ENCODE measurements at regions not wholly inside any gene's neighbourhood (a gene's known extent, or its start where the extent isn't known, plus 50 kb on each side); places are given as distances from the start of the nearest gene placed in this dataset.

DNA sequence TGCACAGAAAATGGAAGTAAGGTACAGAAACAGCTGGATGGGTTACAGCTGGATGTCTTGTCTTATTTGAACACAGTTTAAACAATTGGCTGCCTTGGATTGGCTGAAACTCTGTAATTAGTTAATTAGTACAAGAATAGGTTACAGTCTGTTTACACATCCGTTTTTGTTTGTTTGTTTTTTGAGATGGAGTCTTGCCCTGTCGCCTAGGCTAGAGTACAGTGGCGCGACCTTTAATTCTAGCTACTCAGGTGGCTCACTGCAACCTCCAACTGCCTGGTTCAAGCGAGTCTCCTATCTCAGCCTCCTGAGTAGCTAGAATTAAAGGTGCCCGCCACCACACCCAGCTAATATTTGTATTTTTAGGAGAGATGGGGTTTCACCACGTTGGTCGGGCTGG lies 368.7 kb upstream of the KLF4 start:
- H2AFZ ChIP-seq (ENCODE audit: low read depth, low read length, poor library complexity, severe bottlenecking) = no peak overlapping the region
- TF ChIP-seq RAD21 (IDR thresholded peaks at IDR 0.05; ENCODE audit: low read depth) (no peak), POLR2A (IDR thresholded peaks at IDR 0.05; ENCODE audit: borderline replicate concordance, extremely low read depth, insufficient read depth, insufficient read length) (no peak), YY1 (IDR thresholded peaks at IDR 0.05; ENCODE audit: extremely low read depth, insufficient replicate concordance, low read depth, low read length) (no peak), EZH2 (IDR thresholded peaks at IDR 0.05) (no peak), TCF7L2 (IDR thresholded peaks at IDR 0.05; ENCODE audit: borderline replicate concordance, extremely low read depth, insufficient read depth, insufficient read length) (no peak), ELF1 (IDR thresholded peaks at IDR 0.05; ENCODE audit: borderline replicate concordance, low read depth) (no peak)
- TF ChIP-seq, protein P1, sequence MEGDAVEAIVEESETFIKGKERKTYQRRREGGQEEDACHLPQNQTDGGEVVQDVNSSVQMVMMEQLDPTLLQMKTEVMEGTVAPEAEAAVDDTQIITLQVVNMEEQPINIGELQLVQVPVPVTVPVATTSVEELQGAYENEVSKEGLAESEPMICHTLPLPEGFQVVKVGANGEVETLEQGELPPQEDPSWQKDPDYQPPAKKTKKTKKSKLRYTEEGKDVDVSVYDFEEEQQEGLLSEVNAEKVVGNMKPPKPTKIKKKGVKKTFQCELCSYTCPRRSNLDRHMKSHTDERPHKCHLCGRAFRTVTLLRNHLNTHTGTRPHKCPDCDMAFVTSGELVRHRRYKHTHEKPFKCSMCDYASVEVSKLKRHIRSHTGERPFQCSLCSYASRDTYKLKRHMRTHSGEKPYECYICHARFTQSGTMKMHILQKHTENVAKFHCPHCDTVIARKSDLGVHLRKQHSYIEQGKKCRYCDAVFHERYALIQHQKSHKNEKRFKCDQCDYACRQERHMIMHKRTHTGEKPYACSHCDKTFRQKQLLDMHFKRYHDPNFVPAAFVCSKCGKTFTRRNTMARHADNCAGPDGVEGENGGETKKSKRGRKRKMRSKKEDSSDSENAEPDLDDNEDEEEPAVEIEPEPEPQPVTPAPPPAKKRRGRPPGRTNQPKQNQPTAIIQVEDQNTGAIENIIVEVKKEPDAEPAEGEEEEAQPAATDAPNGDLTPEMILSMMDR (IDR thresholded peaks at IDR 0.05 in 2 of 3, conservative IDR thresholded peaks at IDR 0.05 in 1 of 3; ENCODE audit: borderline replicate concordance in 1 of 3, insufficient read depth in 1 of 3, low read depth in 2 of 3, low read length in 2 of 3) = no peak
- TF ChIP-seq, protein P2, sequence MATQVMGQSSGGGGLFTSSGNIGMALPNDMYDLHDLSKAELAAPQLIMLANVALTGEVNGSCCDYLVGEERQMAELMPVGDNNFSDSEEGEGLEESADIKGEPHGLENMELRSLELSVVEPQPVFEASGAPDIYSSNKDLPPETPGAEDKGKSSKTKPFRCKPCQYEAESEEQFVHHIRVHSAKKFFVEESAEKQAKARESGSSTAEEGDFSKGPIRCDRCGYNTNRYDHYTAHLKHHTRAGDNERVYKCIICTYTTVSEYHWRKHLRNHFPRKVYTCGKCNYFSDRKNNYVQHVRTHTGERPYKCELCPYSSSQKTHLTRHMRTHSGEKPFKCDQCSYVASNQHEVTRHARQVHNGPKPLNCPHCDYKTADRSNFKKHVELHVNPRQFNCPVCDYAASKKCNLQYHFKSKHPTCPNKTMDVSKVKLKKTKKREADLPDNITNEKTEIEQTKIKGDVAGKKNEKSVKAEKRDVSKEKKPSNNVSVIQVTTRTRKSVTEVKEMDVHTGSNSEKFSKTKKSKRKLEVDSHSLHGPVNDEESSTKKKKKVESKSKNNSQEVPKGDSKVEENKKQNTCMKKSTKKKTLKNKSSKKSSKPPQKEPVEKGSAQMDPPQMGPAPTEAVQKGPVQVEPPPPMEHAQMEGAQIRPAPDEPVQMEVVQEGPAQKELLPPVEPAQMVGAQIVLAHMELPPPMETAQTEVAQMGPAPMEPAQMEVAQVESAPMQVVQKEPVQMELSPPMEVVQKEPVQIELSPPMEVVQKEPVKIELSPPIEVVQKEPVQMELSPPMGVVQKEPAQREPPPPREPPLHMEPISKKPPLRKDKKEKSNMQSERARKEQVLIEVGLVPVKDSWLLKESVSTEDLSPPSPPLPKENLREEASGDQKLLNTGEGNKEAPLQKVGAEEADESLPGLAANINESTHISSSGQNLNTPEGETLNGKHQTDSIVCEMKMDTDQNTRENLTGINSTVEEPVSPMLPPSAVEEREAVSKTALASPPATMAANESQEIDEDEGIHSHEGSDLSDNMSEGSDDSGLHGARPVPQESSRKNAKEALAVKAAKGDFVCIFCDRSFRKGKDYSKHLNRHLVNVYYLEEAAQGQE (IDR thresholded peaks at IDR 0.05; ENCODE audit: low read depth) = no peak
- no peak overlapping the region for H3K9ac ChIP-seq (ENCODE audit: low read length)
- POLR2A ChIA-PET = no interaction called here
- CTCF ChIA-PET = no interaction called here
- no peak overlapping the region for H3K4me2 ChIP-seq (ENCODE audit: low read length)
- H3K9me2 ChIP-seq (ENCODE audit: insufficient read depth) = no peaks in the 10 kb centered on the region
- RAD21 ChIA-PET (ENCODE audit: low non-redundant PET in 1 of 2, low total read pairs in 2 of 2, uncharacterized antibody in 2 of 2, unreplicated experiment in 2 of 2) = no interaction called here
- peaks cover 0 to 3% of the 10 kb centered on the region in 2 experiments; a peak in 1 of 4 replicates for H3K9me3 ChIP-seq (ENCODE audit: control insufficient read depth in 1 of 2, insufficient read depth in 1 of 2, low read depth in 1 of 2, low read length in 2 of 2)
- intact Hi-C loops (cut with micrococcal nuclease) = no loop called here
- ATAC-seq (no peak), DNase-seq (ENCODE audit: low read depth, low spot score) (no peak)
- no peak overlapping the region for H3K27ac ChIP-seq (ENCODE audit: low read depth, low read length)
- no peaks in the 10 kb centered on the region for H3K4me1 ChIP-seq (ENCODE audit: control insufficient read depth in 1 of 2, insufficient read depth in 2 of 2, low read length in 2 of 2)
- no peaks in the 10 kb centered on the region; a peak in 1 of 4 replicates for H3K36me3 ChIP-seq (ENCODE audit: control insufficient read depth in 1 of 2, insufficient read depth in 2 of 2, low read length in 2 of 2)
- H3K79me2 ChIP-seq (ENCODE audit: insufficient read depth, low read length) = no peaks in the 10 kb centered on the region
- H3K27me3 ChIP-seq (ENCODE audit: insufficient read depth, low read length) = no peaks in the 10 kb centered on the region
- no TSS peak for BruUV-seq (replicated peaks)
- no peaks in the 10 kb centered on the region for H4K20me1 ChIP-seq (ENCODE audit: insufficient read depth)
- no peak overlapping the region for H3K4me3 ChIP-seq (replicated peaks in 1 of 2; ENCODE audit: low read depth in 1 of 2, low read length in 2 of 2)

Data from HCT116 (cell line).